Upper lobe of left lung (tissue), 6 donors: ENCODE measurements at regions not wholly inside any gene's neighbourhood (a gene's known extent, or its start where the extent isn't known, plus 50 kb on each side); places are given as distances from the start of the nearest gene placed in this dataset.

Source experiments
- ATAC-seq, 2 donors: fragments of 200-7000 bp; cut with Tn5 transposase; one replicate each; pipeline ENCODE4 v1.9.1; 2022; ENCODE audit warnings: mild to moderate bottlenecking in 2 of 2, moderate library complexity in 2 of 2; ENCODE audit not compliant: low FRiP score in 2 of 2
- DNase-seq, 2 donors: peaks; one replicate each; pipeline ENCODE4 v3.0.0-alpha.2; 2019 to 2020
- H3K27ac ChIP-seq, 4 donors: fragments of 200-600 bp; sonication (generic); one replicate each; pipeline ENCODE4 v1.5.1; 2016 to 2019
- H3K27me3 ChIP-seq, 4 donors: fragments of 200-600 bp; sonication (generic); one replicate each; pipeline ENCODE4 v1.5.1; 2017 to 2019
- H3K36me3 ChIP-seq, 4 donors: fragments of 200-600 bp; sonication (generic); one replicate each; pipeline ENCODE4 v1.5.1; 2016 to 2019
- H3K4me1 ChIP-seq, 4 donors: fragments of 200-600 bp; sonication (generic); one replicate each; pipeline ENCODE4 v1.5.1; 2018 to 2019
- H3K4me3 ChIP-seq, 4 donors: fragments of 200-600 bp; sonication (generic); one replicate each; pipeline ENCODE4 v1.5.1; 2017 to 2019; ENCODE audit warnings: mild to moderate bottlenecking in 2 of 4, moderate library complexity in 1 of 4
- H3K9me3 ChIP-seq, 4 donors: fragments of 200-600 bp; sonication (generic); one replicate each; pipeline ENCODE4 v1.5.1; 2018 to 2019
- CTCF ChIP-seq, 6 experiments: fragments of 450-650 bp in 4 of 6; fragments of 200-600 bp in 2 of 6; sonication (generic) in 2 of 6; IDR thresholded peaks; one replicate each; pipeline ENCODE4 v1.5.1; 2016 to 2019; ENCODE audit warnings: antibody characterized with exemption in 6 of 6
- EP300 ChIP-seq, 4 donors: sonication (generic); formaldehyde crosslinking; IDR thresholded peaks; one replicate each; pipeline ENCODE4 v1.5.1; 2017; ENCODE audit warnings: antibody characterized with exemption in 4 of 4, control low read depth in 2 of 4
- POLR2A ChIP-seq, 4 donors: fragments of 450-650 bp; IDR thresholded peaks; one replicate each; pipeline ENCODE4 v1.5.1; 2016 to 2017; ENCODE audit warnings: antibody characterized with exemption in 4 of 4, mild to moderate bottlenecking in 2 of 4
- POLR2AphosphoS5 ChIP-seq, 2 donors: sonication (generic); formaldehyde crosslinking; IDR thresholded peaks; one replicate each; pipeline ENCODE4 v1.5.1; 2017; ENCODE audit warnings: antibody characterized with exemption in 2 of 2
- WGBS, 2 donors: methylation state at CpG; one replicate each; pipeline ENCODE4 v1.1.5; 2017 to 2018; 5-methylcytosine and 5-hydroxymethylcytosine counted together
- donor health status: DM: no; HTN: no; CAD: no; lungs with moderate emphysema.
- donor health status: DM: no; HTN: yes; CAD: no; lungs with severe emphysema.

GRCh38 chr2:34365932-34366331, 766.8 kb upstream of the FAM98A start:
- Histone ChIP-seq H3K27ac (no peak overlapping the region), H3K27me3 (no peaks in the 10 kb centered on the region), H3K4me3 (no peak overlapping the region), H3K36me3 (no peaks in the 10 kb centered on the region), H3K9me3 (no peaks in the 10 kb centered on the region), H3K4me1 (no peaks in the 10 kb centered on the region)
- no peak for ATAC-seq
- 37 to 43% methylated on average over 3 of the region's 3 CpGs for WGBS, 2 donors
- no peak for TF ChIP-seq CTCF (IDR thresholded peaks at IDR 0.05)
- TF ChIP-seq POLR2A (IDR thresholded peaks at IDR 0.05), result no peak
- no peak for TF ChIP-seq EP300 (IDR thresholded peaks at IDR 0.05)
- TF ChIP-seq POLR2AphosphoS5 (IDR thresholded peaks at IDR 0.05), result no peak
- DNase-seq, result no peak

GRCh38 chr2:34365512-34365911, 766.4 kb upstream of the FAM98A start:
- no peaks in the 10 kb centered on the region for H3K9me3 ChIP-seq
- no peak for TF ChIP-seq EP300 (IDR thresholded peaks at IDR 0.05)
- no peaks in the 10 kb centered on the region for H3K4me1 ChIP-seq
- ATAC-seq (no peak), DNase-seq (no peak)
- WGBS, 2 donors, result 75 to 83% methylated on average over 2 of the region's 2 CpGs
- no peaks in the 10 kb centered on the region for H3K27me3 ChIP-seq
- H3K27ac ChIP-seq, result no peak overlapping the region
- no peak overlapping the region for H3K4me3 ChIP-seq
- H3K36me3 ChIP-seq, result no peaks in the 10 kb centered on the region

- H3K4me3 ChIP-seq, result no peak overlapping the region
- TF ChIP-seq POLR2A (IDR thresholded peaks at IDR 0.05) (no peak), POLR2AphosphoS5 (IDR thresholded peaks at IDR 0.05) (no peak), CTCF (IDR thresholded peaks at IDR 0.05) (no peak), EP300 (IDR thresholded peaks at IDR 0.05) (no peak)
- H3K4me1 ChIP-seq, result no peaks in the 10 kb centered on the region
- ATAC-seq (no peak), DNase-seq (no peak)
- no peaks in the 10 kb centered on the region for H3K36me3 ChIP-seq
- WGBS, 2 donors, result 28 to 31% methylated on average over 2 of the region's 2 CpGs
- H3K9me3 ChIP-seq, result no peaks in the 10 kb centered on the region
- H3K27ac ChIP-seq, result no peak overlapping the region
- H3K27me3 ChIP-seq, result no peaks in the 10 kb centered on the region
Observed at GRCh38 chr2:34353509-34354113, 754.5 kb upstream of the FAM98A start.

GRCh38 chr2:34349527-34349926, 750.4 kb upstream of the FAM98A start:
- ATAC-seq (no peak), DNase-seq (no peak)
- no peaks in the 10 kb centered on the region for H3K27me3 ChIP-seq
- H3K9me3 ChIP-seq, result no peaks in the 10 kb centered on the region
- TF ChIP-seq CTCF (IDR thresholded peaks at IDR 0.05), result no peak
- no peak for TF ChIP-seq POLR2A (IDR thresholded peaks at IDR 0.05)
- no peak for TF ChIP-seq POLR2AphosphoS5 (IDR thresholded peaks at IDR 0.05)
- no peak for TF ChIP-seq EP300 (IDR thresholded peaks at IDR 0.05)
- H3K4me3 ChIP-seq, result no peak overlapping the region
- 89 to 100% methylated on average over 1 of the region's 1 CpG for WGBS, 2 donors
- H3K4me1 ChIP-seq, result no peaks in the 10 kb centered on the region
- no peak overlapping the region for H3K27ac ChIP-seq
- no peaks in the 10 kb centered on the region for H3K36me3 ChIP-seq

DNA sequence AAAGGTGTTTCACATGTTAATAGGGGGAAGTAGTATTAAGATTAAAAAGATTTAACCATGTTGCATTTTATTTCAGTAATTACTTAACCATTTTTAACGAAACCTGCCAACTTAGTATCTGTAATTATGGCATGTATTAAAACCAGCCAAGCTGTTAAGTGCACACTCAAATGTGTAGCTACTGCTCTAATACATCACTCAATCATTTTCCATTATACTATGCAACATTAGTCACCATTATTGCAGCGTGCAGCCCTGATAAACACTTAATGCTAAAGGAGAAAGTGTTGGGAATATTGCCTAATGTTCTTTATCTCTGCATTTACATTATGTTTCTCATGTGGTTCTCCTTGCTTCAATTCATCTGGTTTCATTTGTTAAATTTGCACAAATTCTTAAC, 745.9 kb upstream of the FAM98A start:
- no peak overlapping the region for H3K27ac ChIP-seq
- WGBS, 2 donors, result 81 to 85% methylated on average over 2 of the region's 2 CpGs
- ATAC-seq, result no peak
- H3K4me3 ChIP-seq, result no peak overlapping the region
- DNase-seq, result no peak
- H3K4me1 ChIP-seq, result no peaks in the 10 kb centered on the region
- H3K27me3 ChIP-seq, result no peaks in the 10 kb centered on the region
- TF ChIP-seq EP300 (IDR thresholded peaks at IDR 0.05) (no peak), POLR2AphosphoS5 (IDR thresholded peaks at IDR 0.05) (no peak)
- H3K9me3 ChIP-seq, result no peaks in the 10 kb centered on the region
- H3K36me3 ChIP-seq, result no peaks in the 10 kb centered on the region

DNA sequence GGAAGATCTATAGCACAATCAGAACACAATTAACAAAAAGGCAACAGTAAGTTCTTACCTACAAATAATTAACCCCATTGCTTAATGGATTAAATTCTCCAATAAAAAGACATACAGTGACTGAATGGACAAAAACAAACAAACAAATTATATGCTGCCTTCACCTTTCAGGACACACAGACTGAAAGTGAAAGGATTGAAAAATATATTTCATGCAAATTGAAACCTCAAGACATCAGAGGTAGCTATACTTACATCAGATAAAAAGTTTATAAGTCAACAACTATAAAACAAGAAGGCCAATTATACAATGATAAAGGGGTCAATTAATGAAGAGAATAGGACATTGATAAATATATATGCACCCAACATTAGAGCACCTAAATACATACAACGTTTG, 741.2 kb upstream of the FAM98A start:
- Histone ChIP-seq H3K36me3 (no peaks in the 10 kb centered on the region), H3K9me3 (no peaks in the 10 kb centered on the region), H3K4me1 (no peaks in the 10 kb centered on the region), H3K4me3 (no peak overlapping the region), H3K27ac (no peak overlapping the region), H3K27me3 (no peaks in the 10 kb centered on the region)
- WGBS, 2 donors, result 76 to 80% methylated on average over 1 of the region's 1 CpG
- DNase-seq (no peak), ATAC-seq (no peak)
- TF ChIP-seq POLR2A (IDR thresholded peaks at IDR 0.05) (no peak), POLR2AphosphoS5 (IDR thresholded peaks at IDR 0.05) (no peak), CTCF (IDR thresholded peaks at IDR 0.05) (no peak), EP300 (IDR thresholded peaks at IDR 0.05) (no peak)
